WTC11 (cell line): ENCODE measurements at regions not wholly inside any gene's neighbourhood (a gene's known extent, or its start where the extent isn't known, plus 50 kb on each side); places are given as distances from the start of the nearest gene placed in this dataset.

Experiments
- ATAC-seq: fragments of 200-7000 bp; cut with Tn5 transposase; 2 replicates; pipeline ENCODE4 v1.10.0; 2021; ENCODE audit warnings: mild to moderate bottlenecking, moderate library complexity
- CTCF ChIA-PET: fragments of 300-600 bp; sonication (Branson Sonifier 250); formaldehyde crosslinking; loops from one replicate; lab custom pipeline; 2021; ENCODE audit warnings: antibody characterized with exemption; lab: Charles Lee
- POLR2A ChIA-PET: fragments of 350-600 bp; sonication (Branson Sonifier 250); formaldehyde crosslinking; loops from one replicate; lab custom pipeline; 2021; ENCODE audit warnings: antibody characterized with exemption; lab: Charles Lee
- DNase-seq: peaks from one replicate; pipeline ENCODE4 v3.0.0; 2021; ENCODE audit warnings: low spot score
- H3K27ac Mint-ChIP-seq: 2 replicates; pipeline ENCODE4 v1.8.0; 2021; ENCODE audit warnings: mixed read lengths
- H3K27me3 Mint-ChIP-seq: 2 replicates; pipeline ENCODE4 v1.8.0; 2021; ENCODE audit warnings: low read depth, mild to moderate bottlenecking, moderate library complexity, mixed read lengths
- H3K36me3 Mint-ChIP-seq: 2 replicates; pipeline ENCODE4 v1.8.0; 2021; ENCODE audit warnings: mixed read lengths
- H3K4me1 Mint-ChIP-seq: 2 replicates; pipeline ENCODE4 v1.8.0; 2022; ENCODE audit warnings: mixed read lengths
- H3K4me3 Mint-ChIP-seq: 2 replicates; pipeline ENCODE4 v1.8.0; 2021; ENCODE audit warnings: mild to moderate bottlenecking, moderate library complexity, mixed read lengths
- H3K9me3 Mint-ChIP-seq: 2 replicates; pipeline ENCODE4 v1.8.0; 2021; ENCODE audit warnings: mixed read lengths
- AR ChIP-seq: fragments of 250-450 bp; sonication (Bioruptor Pico); IDR thresholded peaks from 2 replicates; pipeline ENCODE4 v1.9.0; 2021; ENCODE audit warnings: mild to moderate bottlenecking
- ATF1 ChIP-seq: sonication (generic); formaldehyde crosslinking; IDR thresholded peaks from 2 replicates; pipeline ENCODE4 v1.8.1; 2023; ENCODE audit warnings: mild to moderate bottlenecking, moderate library complexity, missing genetic modification reagents
- CREB1 ChIP-seq: sonication (generic); formaldehyde crosslinking; IDR thresholded peaks from 2 replicates; pipeline ENCODE4 v1.8.0; 2023; ENCODE audit warnings: mild to moderate bottlenecking, missing genetic modification reagents
- EMX1 ChIP-seq: fragments of 250-450 bp; sonication (Bioruptor Pico); IDR thresholded peaks from 2 replicates; pipeline ENCODE4 v1.8.0; 2021; ENCODE audit warnings: mild to moderate bottlenecking
- ETV6 ChIP-seq: sonication (generic); formaldehyde crosslinking; IDR thresholded peaks from 2 replicates; pipeline ENCODE4 v1.8.1; 2022; ENCODE audit warnings: mild to moderate bottlenecking, missing genetic modification reagents
- GABPB1 ChIP-seq: sonication (generic); formaldehyde crosslinking; IDR thresholded peaks from 2 replicates; pipeline ENCODE4 v1.8.1; 2023; ENCODE audit warnings: mild to moderate bottlenecking, missing genetic modification reagents
- GRHL2 ChIP-seq: fragments of 250-450 bp; sonication (Bioruptor Pico); IDR thresholded peaks from 2 replicates; pipeline ENCODE4 v1.8.0; 2022; ENCODE audit warnings: mild to moderate bottlenecking, moderate library complexity; ENCODE audit not compliant: insufficient replicate concordance, severe bottlenecking
- GTF2I ChIP-seq: fragments of 250-450 bp; sonication (Bioruptor Pico); conservative IDR thresholded peaks from 2 replicates; pipeline ENCODE4 v1.4.0; 2021; ENCODE audit warnings: mild to moderate bottlenecking
- HMGA2 ChIP-seq: fragments of 250-450 bp; sonication (Bioruptor Pico); IDR thresholded peaks from 2 replicates; pipeline ENCODE4 v1.4.0; 2021; ENCODE audit warnings: mild to moderate bottlenecking, moderate library complexity
- JAZF1 ChIP-seq: fragments of 250-450 bp; sonication (Bioruptor Pico); IDR thresholded peaks from 2 replicates; pipeline ENCODE4 v1.9.0; 2021; ENCODE audit warnings: moderate library complexity, mild to moderate bottlenecking, inconsistent platforms
- JUN ChIP-seq: sonication (generic); formaldehyde crosslinking; IDR thresholded peaks from 2 replicates; pipeline ENCODE4 v1.8.0; 2023; ENCODE audit warnings: mild to moderate bottlenecking, missing genetic modification reagents
- MYBL2 ChIP-seq: sonication (generic); formaldehyde crosslinking; IDR thresholded peaks from 2 replicates; pipeline ENCODE4 v1.8.1; 2023; ENCODE audit warnings: mild to moderate bottlenecking, moderate library complexity, missing genetic modification reagents
- NR3C1 ChIP-seq: sonication (generic); formaldehyde crosslinking; conservative IDR thresholded peaks from 2 replicates; pipeline ENCODE4 v1.8.1; 2023; ENCODE audit warnings: low read depth, mild to moderate bottlenecking, missing genetic modification reagents
- SMAD4 ChIP-seq: sonication (generic); formaldehyde crosslinking; IDR thresholded peaks from 2 replicates; pipeline ENCODE4 v1.8.0; 2022; ENCODE audit warnings: mild to moderate bottlenecking, missing genetic modification reagents
- SP1 ChIP-seq: sonication (generic); formaldehyde crosslinking; conservative IDR thresholded peaks from 2 replicates; pipeline ENCODE4 v1.8.1; 2022; ENCODE audit warnings: missing genetic modification reagents
- TEAD1 ChIP-seq: sonication (generic); formaldehyde crosslinking; IDR thresholded peaks from 2 replicates; pipeline ENCODE4 v1.8.0; 2022; ENCODE audit warnings: mild to moderate bottlenecking, missing genetic modification reagents
- TP53 ChIP-seq: sonication (generic); formaldehyde crosslinking; IDR thresholded peaks from 2 replicates; pipeline ENCODE4 v1.8.1; 2023; ENCODE audit warnings: mild to moderate bottlenecking, missing genetic modification reagents
- ZBTB43 ChIP-seq: sonication (generic); formaldehyde crosslinking; IDR thresholded peaks from 2 replicates; pipeline ENCODE4 v1.8.1; 2023; ENCODE audit warnings: mild to moderate bottlenecking, missing genetic modification reagents
- ZNF121 ChIP-seq: sonication (generic); formaldehyde crosslinking; IDR thresholded peaks from 2 replicates; pipeline ENCODE4 v1.8.0; 2023; ENCODE audit warnings: missing genetic modification reagents
- ZNF232 ChIP-seq: sonication (generic); formaldehyde crosslinking; IDR thresholded peaks from 2 replicates; pipeline ENCODE4 v1.8.0; 2022; ENCODE audit warnings: mild to moderate bottlenecking, missing genetic modification reagents
- ZNF396 ChIP-seq: fragments of 250-450 bp; sonication (Bioruptor Pico); IDR thresholded peaks from 2 replicates; pipeline ENCODE4 v1.8.0; 2021; ENCODE audit warnings: mild to moderate bottlenecking, moderate library complexity, borderline replicate concordance
- ZNF671 ChIP-seq: fragments of 250-450 bp; sonication (Bioruptor Pico); IDR thresholded peaks from 2 replicates; pipeline ENCODE4 v1.8.0; 2021; ENCODE audit warnings: mild to moderate bottlenecking
- TF ChIP-seq, protein P1 (sequence below): sonication (generic); formaldehyde crosslinking; IDR thresholded peaks from 2 replicates; pipeline ENCODE4 v1.8.1; 2023; ENCODE audit warnings: mild to moderate bottlenecking, missing genetic modification reagents, moderate library complexity
- TF ChIP-seq, protein P2 (sequence below): sonication (generic); formaldehyde crosslinking; IDR thresholded peaks from 2 replicates; pipeline ENCODE4 v1.8.0; 2022; ENCODE audit warnings: mild to moderate bottlenecking, missing genetic modification reagents

DNA sequence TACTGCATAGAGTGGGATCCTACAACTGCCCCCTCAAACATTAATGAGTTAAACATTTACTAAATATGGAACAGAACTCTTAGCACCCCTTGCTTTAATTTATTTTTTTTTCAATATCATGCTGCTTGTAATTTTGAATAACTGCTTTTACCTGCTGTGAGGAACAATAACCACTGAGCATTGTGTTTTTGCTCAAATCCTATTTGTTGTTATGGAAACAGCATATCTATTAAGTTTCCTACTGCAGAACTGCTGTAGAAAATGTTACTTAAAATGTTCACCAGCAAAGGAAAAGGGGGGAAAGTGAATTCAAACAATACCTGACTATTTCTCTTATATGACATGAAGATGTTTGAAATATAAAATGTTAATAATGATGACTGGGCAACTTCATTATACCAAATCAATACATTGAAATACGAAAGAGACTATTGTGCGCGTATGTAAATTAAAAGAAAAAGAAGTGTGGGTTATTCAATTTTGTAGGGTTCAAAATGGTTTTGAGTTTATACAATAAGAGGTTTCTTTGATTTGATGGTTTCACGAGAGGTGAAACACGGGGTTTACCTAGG is 1043.8 kb upstream of the NUDT12 start:
- no peak for DNase-seq
- no peak for ATAC-seq
- POLR2A ChIA-PET, result no interaction called here
- CTCF ChIA-PET, result no interaction called here
- peaks cover 16% of the 10 kb centered on the region for H3K9me3 Mint-ChIP-seq
- no peak overlapping the region for H3K27ac Mint-ChIP-seq
- H3K36me3 Mint-ChIP-seq, result no peaks in the 10 kb centered on the region
- TF ChIP-seq SMAD4 (CRISPR knock-in tag) (no peak), JUN (CRISPR knock-in tag) (no peak)
- H3K4me3 Mint-ChIP-seq, result no peak overlapping the region
- H3K27me3 Mint-ChIP-seq, result no peaks in the 10 kb centered on the region
- peaks cover 9% of the 10 kb centered on the region for H3K4me1 Mint-ChIP-seq

DNA sequence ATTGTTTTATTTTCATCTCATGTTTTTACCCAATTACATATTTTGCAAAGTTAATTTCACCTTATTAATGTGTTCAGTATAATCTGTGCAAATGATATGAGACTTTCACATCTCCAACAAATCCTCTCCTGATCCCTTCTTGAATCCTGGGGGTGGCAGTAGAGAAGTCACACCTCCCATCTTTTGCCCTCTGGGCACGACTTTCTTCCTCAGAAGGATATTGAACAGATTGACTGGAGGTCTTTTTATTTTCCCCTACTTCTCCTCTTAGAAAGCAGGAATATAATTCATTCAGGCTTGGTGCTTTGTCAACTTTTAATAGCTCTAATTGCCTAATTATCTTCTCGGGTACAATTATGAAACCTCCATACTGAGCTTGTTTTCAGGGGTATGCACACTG is 1037.1 kb upstream of the NUDT12 start:
- Mint-ChIP-seq H3K27me3 (0 out of 2 replicates have a peak, but pooled peaks cover 2% of the 10 kb centered on the region), H3K9me3 (peaks cover 32% of the 10 kb centered on the region), H3K27ac (no peak overlapping the region)

DNA sequence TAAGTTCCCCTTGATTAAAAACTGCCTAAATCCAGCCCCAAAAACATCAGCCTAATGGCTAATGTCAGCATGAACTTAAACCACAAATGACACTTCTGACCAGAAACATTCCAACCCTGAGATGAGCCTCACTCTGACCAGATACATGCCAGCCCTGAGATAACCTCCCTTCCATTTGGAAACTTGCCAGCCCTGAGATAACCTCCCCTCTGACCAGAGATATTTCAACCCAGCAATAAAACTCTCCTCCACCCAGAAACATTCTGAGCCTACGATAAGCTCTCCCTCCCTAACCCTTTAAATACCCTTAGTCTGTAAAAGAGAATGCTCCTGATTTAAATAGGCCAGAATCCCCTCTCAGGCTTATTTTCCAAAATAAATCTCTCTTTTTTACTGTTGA is 1035.7 kb upstream of the NUDT12 start:
- ChIA-PET POLR2A (no interaction called here), CTCF (no interaction called here)
- TF ChIP-seq CREB1 (CRISPR knock-in tag) (no peak), EMX1 (CRISPR knock-in tag) (no peak), SP1 (no peak), GRHL2 (CRISPR knock-in tag) (no peak), ZNF671 (no peak), ZNF232 (CRISPR knock-in tag) (no peak), TP53 (CRISPR knock-in tag) (no peak)
- TF ChIP-seq, protein P1, sequence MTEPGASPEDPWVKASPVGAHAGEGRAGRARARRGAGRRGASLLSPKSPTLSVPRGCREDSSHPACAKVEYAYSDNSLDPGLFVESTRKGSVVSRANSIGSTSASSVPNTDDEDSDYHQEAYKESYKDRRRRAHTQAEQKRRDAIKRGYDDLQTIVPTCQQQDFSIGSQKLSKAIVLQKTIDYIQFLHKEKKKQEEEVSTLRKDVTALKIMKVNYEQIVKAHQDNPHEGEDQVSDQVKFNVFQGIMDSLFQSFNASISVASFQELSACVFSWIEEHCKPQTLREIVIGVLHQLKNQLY (CRISPR knock-in tag), result no peak
- H3K4me1 Mint-ChIP-seq, result no peaks in the 10 kb centered on the region
- no peak overlapping the region for H3K4me3 Mint-ChIP-seq
- DNase-seq (no peak), ATAC-seq (no peak)
- no peak overlapping the region for H3K27ac Mint-ChIP-seq
- 0 out of 2 replicates have a peak, but pooled peaks cover 2% of the 10 kb centered on the region for H3K27me3 Mint-ChIP-seq
- H3K9me3 Mint-ChIP-seq, result peaks cover 31% of the 10 kb centered on the region
- H3K36me3 Mint-ChIP-seq, result peaks cover 4% of the 10 kb centered on the region; the same call in 1 of the 2 replicates

More for the DNA sequence above, 1037.1 kb upstream of the NUDT12 start:
- Mint-ChIP-seq H3K4me1 (no peaks in the 10 kb centered on the region), H3K36me3 (peaks cover 4% of the 10 kb centered on the region; the same call in 1 of the 2 replicates), H3K4me3 (no peak overlapping the region)
- DNase-seq (no peak), ATAC-seq (no peak)
- ChIA-PET CTCF (no interaction called here), POLR2A (no interaction called here)
- TF ChIP-seq JAZF1 (CRISPR knock-in tag) (no peak), TEAD1 (no peak), ATF1 (CRISPR knock-in tag) (no peak), ZBTB43 (no peak), HMGA2 (CRISPR knock-in tag) (no peak), ZNF396 (CRISPR knock-in tag) (no peak), ZNF121 (CRISPR knock-in tag) (no peak), MYBL2 (CRISPR knock-in tag) (no peak), GABPB1 (CRISPR knock-in tag) (no peak), ETV6 (CRISPR knock-in tag) (no peak), AR (CRISPR knock-in tag) (no peak), SMAD4 (CRISPR knock-in tag) (no peak), ZNF232 (CRISPR knock-in tag) (no peak), GTF2I (no peak), JUN (CRISPR knock-in tag) (no peak), NR3C1 (no peak)
- TF ChIP-seq, protein P2, sequence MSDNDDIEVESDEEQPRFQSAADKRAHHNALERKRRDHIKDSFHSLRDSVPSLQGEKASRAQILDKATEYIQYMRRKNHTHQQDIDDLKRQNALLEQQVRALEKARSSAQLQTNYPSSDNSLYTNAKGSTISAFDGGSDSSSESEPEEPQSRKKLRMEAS (CRISPR knock-in tag), result no peak
